ENCODE measurements at regions not wholly inside any gene's neighbourhood (a gene's known extent, or its start where the extent isn't known, plus 50 kb on each side); places are given as distances from the start of the nearest gene placed in this dataset.

DNA sequence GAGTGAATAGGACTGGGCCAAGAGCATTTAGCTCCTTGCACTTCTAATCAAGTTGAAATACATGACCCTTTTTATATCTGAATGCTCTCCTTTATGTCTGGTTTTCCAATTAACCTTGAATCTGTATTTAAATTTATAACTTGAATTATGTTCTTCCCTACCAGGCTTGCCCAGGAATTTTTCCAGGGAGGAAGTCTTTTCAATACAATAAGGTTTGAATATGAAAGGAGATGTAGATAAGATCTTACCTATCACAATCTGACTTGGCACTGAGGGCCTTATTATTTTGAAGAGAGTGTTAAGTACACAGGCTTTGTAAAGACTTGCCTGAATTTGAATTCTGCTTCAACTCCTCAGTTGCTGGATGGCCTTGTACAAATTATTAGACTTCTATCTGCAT, 555.7 kb downstream of the PCDH7 start:
- no peak for DNase-seq (ENCODE audit: low read depth)

DNA sequence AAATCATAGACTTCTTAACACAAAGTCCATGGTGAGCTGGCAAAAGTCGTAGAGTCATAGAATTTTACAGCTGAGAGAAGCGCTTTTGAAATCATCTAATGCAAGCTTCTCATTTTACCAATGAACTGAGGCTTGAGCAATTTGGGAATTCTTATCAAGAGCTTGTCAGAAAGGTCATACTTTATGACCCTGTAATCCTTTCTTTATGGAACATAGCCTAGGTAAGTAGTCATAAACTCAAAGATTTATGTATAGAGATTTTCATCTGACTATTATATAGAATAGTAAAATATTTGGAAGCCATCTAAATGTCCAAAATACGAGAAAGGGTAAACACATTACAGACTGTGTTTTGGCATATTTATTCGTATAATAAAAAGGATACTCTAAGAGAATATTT, 563.5 kb downstream of the PCDH7 start:
- no peak for DNase-seq (ENCODE audit: low read depth)

DNA sequence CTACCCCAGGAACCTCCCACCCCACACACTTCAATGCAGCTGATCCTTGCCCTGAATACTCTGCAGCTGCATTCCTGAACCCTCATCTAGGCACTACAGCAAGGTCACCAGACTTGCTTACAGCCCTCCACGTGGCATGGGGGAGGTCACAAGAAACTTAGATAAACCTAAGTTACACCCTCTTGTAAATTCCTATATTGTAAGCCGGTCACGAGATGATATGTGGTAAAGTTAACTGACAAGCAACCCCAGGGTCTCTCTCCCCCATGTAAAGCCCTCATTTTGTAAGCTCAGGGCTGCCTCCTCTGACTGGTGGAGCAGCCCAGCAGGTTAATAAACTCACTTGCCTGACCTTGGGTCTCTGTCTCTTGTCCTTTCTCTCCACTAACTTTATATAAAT, 570.7 kb downstream of the PCDH7 start:
- no peak for DNase-seq (ENCODE audit: low read depth)

DNA sequence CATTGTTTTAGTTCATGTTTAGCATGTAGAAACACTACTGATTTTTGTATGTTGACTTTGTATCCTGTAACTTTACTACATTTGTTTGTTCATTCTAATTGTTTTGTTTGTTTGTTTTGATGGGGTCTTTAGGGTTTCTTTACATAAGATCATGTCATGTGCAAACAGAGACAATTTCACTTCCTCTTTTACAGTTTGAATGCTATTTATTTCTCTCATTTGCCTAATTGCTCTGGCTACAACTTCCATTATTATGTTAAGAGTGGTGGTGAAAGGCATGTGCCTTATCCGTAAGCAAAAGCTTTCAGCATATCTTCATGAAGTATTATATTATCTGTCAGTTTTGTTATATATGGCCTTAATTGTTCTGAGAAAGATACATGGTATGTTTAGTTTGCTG, 571.1 kb downstream of the PCDH7 start:
- DNase-seq (ENCODE audit: low read depth) = no peak

DNA sequence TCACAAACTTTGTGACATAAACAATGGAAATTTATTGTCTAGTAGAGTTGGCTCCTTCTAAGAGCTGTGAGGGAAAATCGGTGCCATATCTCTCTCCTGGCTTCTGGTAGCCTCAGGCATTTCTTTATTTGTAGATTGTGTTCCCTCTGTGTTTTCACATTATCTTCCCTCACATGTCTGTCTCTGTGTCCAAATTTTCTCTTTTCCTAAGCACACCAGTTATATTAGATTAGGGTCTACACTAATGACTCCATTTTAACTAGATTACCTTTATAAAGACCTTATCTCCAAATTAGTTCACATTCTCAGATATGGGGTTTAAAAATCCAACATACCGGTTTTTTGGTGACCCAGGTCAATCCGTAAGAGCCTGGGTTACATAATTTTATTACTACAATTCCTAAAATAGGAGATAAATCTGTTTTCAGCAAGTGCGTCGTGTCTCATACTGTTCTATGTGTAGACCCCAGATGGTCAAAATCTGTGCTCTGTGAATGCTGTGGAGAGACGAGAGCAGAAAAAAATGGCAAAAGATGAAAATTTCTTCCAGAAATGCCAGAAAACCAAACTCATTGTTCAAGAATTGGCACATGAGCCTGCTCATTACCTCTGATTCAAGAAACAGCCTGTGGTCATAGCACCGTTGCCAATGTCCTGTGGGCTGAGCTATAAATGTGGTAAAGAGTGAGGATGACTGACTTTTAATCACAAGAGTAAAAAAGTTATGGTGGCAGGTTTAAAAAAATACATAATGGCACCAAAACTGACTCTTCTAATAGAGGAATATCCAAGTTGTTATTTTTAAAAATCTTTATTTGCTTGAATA, 574.7 kb downstream of the PCDH7 start:
- no peak for DNase-seq (ENCODE audit: low read depth)

DNA sequence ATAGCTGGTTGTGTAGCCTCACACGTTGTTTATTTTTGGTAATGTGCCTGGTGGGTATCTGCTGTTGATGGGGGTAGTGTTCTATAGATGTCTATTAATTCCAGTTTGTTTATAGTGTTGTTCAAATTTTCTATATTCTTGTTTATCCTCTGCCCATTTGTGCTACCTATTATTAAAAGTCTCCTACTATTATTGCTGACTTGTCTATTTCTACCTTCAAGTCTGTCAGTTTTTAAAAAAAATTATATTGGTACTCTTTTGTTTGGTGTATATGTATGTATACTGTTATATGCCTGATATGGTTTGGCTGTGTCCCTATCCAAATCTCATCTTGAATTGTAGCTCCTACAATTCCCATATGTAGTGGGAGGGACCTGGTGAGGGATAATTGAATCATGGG, 578.6 kb downstream of the PCDH7 start:
- no peak for DNase-seq (ENCODE audit: low read depth)

DNA sequence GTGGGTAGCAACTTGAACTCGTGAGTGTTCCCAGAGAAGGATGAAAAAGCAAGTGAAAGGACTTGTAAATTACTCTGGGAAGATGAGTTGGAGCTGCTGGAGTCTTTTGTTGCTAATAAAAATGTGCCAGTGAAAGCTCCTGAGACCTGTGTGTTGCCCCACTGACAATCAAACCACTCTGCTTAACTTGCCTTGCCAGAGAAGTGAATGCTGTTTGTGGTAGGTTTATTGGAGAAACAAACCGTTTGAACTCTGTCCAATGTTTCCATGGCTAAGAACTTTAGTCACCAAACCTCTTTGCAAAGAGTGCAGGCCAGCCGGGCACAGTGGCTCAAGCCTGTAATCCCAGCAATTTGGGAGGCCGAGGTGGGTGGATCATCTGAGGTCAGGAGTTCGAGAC, 586.9 kb downstream of the PCDH7 start:
- DNase-seq (ENCODE audit: low read depth) = no peak

DNA sequence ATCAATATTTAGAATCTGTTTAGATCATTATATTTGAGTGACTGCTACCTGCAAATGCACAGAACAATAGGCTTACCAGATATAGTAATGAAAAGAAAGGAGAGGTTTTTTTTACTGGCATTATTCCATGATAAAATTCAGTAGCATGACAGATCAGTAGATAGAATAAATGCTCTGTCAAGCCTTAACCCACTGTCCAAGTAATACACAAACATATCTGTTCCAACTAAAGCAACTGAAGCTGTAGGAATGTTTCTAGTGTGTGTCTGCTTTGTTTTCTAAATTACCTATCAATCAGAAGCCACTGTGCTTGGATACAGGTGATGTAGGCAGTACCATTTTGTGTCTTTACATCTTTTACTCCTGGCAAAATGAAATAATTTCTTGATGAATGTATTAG, 604.6 kb downstream of the PCDH7 start:
- DNase-seq (ENCODE audit: low read depth) = no peak

DNA sequence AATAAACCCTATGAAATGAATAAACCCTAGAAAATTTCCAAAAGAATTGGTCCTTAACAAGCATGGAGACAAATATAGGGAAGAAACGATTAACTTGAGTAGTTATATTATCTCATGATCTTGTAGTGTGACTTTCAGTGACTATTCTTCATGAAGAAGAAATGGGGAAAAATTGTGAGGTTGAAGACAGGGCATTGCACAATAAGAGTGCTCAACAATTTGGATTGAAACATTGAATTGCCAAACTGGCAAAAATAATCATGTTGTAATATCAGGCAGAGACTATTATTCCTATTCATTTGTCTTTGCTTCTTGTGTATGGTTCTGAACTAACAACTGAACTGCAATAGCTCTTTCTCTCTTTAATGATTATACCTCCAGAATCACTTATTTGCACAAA, 605.1 kb downstream of the PCDH7 start:
- DNase-seq (ENCODE audit: low read depth) = no peak

DNA sequence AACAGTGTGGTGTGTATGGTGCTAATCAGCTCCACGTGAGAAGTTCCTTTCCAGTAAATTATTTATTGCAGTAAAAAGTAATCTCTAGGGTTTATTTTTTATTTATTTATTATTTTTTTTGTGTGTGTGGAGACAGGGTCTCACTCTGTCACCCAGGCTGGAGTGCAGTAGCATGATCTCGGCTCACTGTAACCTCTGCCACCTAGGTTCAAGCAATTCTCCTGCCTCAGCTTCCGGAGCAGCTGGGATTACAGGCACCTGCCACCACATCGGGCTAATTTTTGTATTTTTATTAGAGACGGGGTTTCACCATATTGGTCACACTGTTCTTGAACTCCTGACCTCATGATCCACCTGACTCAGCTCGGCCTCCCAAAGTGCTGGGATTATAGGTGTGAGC, 606.9 kb downstream of the PCDH7 start:
- DNase-seq (ENCODE audit: low read depth) = no peak

DNA sequence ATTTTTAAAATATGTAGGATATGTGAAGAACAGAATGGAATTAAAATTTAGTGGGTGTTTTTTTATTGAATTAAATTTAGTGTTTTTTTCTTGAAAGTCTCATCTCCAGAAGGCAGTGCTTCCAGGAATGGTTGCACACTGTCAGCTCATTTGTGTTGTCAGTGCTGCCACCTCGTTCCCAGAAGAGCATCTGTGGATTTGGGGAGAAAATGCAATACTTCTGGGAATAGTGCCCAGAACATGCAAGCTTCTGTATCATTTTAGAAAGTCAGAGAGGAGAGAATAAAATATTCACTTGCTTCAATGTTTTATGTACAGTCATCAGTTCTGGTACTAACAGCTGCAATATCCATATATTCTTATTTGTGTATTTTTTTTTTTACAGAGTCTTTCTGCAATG, 608.8 kb downstream of the PCDH7 start:
- no peak for DNase-seq (ENCODE audit: low read depth)

DNA sequence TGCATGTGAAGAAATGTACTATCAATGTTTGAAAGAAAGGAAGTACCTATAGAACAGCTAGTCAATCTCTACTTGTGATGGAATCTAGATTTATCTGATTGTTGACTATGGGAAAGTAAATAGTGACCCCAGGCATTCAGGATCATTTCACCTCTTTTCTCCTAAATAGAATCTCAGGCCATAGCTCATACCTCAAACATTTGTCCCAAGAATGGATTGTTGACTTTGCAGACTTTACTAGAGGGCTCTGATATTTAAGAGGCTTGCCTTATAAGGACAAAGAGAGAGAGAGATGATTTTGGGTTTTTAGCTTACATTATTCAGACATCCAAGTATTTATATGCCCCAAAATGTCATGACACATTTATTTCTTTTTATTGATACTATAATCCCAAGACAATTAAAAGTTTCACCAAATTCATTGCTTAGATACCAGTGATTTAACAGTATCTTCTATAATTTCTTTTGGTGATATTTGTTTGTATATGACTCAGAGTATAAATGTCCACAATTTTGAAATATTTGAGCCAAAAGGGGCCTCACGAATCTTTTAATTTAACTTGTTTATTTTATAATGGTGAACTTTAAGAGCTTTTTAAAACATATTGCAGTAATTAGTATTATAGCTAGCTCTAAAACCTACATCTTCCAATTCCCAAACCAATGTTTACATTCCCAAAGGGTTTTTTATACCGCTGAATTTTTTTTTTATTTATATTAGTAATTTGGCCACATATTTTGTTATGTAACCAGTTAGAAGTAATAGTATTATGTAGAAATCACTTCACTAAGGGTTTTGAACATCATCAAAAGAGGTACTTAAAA, 614.1 kb downstream of the PCDH7 start:
- DNase-seq (ENCODE audit: low read depth) = no peak

DNA sequence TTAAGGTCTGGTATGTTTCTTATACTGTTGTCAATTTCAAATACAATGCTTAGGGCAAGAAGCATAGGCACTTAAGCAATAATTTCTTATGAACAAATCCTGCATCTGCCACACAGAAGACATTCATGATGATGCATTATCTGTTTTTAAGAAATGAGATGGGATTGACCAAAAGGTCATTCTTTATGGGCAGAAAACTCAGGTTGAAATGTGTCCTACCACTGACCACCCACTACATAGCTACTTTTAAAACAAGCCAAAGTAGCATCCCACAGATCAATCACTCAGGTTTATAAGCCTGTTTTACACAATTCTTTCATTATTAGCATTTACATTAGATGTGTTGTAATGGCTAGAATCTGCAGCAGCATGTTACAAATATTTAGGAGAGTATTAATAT, 617.8 kb downstream of the PCDH7 start:
- no peak for DNase-seq (ENCODE audit: low read depth)

DNA sequence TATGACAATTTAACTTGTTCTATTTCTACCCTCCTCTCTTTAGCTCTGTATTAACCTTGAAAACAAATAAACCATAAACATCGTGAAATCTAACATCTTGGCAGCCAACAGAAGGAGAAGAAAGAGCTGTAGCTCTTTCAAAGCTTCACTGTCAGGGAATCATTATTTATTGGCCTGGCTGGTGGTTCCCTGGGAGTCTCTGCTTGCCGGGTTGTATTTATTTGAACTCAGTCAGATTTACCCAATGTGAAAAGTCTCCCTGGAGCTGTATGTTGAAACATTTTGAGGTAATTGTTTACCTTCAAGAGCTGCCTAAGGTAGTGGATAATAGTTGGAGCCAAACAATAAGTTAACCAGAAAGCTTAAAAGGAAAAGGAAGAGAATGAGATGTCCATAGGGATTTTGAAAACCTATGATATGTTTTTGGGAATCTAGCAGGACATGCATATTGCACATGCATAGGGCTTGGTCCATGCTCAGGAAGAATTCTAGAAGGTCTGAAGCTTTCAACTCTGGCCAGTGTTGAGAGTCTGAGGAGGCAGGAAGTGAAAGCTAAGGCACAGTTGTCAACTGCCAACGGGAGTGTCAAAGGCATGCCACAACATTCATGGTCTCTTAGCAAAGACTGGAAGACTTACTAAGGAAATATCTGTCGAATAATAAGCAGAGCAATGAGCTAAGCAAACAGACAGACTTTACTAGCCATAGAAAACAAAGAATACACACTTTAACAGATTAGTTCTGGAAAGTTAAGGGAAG, 621.6 kb downstream of the PCDH7 start:
- DNase-seq (ENCODE audit: low read depth) = no peak

DNA sequence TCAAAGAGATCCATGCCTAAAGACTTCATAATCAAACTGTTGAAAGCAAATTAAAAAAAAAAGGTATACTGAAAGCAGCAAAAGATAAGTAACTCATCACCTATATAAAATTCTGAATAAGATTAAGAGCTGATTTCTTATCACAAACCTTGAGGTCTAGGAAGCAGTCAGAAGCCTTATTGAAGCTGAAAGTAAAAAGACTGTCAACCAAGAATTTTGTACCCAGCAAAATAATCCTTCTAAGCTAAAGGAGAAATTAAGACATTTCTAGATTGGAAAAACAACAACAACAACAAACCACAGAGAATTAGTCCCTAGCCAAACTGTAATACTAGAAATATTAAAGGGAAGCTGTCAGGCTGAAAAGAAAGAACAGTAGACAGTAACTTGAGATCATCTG, 622.9 kb downstream of the PCDH7 start:
- no peak for DNase-seq (ENCODE audit: low read depth)

DNA sequence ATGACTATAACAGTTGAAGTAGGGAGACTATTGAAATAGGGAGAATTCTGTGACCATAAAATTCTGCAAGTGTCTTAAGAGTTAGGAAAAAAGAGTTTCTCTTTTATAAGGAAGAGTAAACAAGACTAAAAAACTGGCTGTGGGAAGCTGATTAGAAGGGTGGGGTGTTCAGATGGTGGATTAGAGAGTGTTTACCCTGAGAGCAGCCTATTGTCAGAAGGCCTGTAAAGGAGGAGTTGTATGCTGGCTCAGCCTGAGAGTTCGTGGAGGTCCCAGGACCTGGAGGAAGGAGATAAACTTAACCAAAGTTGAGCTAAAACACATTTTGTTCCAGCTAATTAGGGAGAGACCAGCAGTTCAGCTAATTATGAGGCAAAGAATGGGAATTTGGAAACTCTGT, 629.7 kb downstream of the PCDH7 start:
- DNase-seq (ENCODE audit: low read depth) = no peak

DNA sequence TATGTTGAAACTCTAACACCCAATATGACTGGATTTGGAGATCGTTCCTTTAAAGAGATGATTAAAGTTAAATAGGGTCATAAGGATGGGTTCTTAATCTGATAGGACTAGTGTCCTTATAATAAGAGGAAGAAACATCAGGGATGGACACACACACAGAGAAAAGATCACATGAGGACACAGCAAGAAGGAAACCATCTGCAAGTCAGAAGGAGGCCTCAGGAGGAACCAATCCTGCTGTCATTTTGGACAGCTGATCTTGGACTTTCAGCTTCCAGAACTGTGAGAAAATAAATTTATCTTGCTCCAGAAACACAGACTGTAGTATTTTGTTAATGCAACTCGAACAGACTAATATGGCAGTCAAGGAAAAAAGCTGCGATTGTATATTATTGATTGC, 631.5 kb downstream of the PCDH7 start:
- no peak for DNase-seq (ENCODE audit: low read depth)

DNA sequence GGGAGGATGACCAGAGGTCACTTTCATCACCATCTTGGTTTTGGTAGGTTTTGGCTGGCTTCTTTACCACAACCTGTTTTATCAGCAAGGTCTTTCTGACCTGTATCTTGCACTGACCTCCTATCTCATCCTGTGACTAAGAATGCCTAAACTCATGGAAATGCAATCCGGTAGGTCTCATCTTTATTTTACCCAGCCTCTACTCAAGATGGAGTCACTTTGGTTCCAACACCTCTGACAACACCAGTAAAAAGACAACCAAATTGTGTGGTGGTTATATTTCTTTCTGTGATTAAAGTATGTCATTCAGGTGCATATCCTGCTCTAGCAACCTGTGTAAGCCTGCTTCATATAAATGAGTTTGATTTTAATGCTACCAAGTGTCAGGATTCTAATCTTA, 636.7 kb downstream of the PCDH7 start:
- DNase-seq (ENCODE audit: low read depth) = no peak

DNA sequence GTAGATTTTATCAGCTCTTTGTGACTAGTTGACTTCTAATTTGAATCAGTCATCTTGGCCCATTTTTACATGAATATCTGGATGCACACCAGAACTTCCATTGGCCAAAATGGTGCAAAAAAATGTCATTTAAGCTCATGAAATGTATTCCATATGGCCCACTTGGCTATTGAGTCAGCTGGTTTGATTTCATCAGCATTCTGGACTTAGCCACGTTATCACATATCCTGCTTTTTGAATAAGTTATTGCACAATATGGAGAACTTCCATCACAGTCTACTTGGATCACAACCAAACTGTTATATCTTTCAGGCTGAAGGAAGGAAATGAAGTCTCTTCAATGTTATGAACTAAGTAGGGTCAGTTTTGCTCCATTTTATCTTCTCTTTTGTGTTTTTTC, 640.6 kb downstream of the PCDH7 start:
- no peak for DNase-seq (ENCODE audit: low read depth)

DNA sequence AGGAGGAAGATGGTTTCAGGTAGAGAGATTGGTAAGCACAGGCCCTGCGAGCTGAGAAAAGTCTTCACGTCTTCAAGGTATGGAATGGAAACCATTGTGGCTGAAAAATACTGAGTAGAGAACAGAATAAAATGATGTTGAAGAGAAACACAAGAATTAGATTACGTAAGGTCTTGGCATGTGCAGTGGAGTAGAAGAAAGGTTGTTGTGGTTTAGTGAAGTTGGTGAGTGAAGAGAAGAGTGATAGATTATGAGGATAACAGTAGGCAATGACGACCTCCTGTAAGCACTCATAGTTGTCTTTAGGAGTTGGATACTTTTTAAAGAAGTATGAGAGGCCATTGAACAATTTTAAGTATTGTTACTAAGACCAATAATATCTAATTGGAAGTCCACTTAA, 642.6 kb downstream of the PCDH7 start:
- DNase-seq (ENCODE audit: low read depth) = no peak

DNA sequence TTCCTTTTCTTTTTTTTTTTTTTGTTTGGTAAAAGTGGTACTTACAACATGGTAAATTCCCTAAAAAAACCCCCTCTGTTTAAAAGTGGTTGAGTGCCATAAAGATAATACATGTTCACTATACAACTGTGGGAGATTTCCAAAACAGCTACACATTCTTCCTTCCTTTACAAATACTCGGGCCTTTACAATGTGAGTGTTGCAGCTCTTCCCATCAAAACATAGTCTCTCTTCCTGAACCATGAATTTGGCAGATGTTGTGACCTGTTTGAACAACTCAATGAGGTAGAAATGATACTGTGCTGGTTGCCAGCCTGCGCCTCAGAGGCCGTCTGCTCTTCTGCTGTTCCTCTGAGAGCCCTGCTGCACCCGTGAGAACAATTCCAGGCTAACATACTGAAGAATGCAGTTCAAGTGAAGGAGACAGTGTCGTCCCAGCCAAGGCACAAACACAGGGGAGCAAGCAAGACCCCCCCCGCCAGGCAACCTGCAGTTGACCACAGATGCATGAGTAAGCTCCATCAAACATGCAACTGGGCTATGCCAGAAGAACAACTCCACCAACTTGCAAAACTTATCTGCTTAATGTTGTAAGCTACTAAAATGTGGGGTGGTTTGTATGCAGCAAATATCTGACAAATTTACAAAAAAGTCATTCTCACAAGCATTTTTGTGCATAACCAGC, 645.0 kb downstream of the PCDH7 start:
- DNase-seq (ENCODE audit: low read depth) = no peak

DNA sequence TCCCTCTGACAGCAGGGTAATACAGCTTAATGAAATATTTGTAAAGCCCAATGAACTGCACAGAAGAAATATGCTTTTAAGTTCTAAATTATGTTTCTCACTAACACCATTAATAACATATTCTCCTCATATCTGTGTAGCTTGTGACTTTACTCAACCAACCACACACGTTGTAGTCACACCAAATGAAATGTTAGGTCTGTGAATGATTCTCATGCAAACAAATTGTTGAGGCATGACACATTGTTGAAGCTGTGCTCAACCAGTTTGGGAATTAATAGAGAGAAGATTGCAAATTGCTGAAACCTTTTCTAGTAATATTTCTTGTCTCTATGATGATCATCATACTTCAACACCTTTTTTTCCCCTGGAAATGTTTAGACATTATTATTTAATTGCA, 645.9 kb downstream of the PCDH7 start:
- no peak for DNase-seq (ENCODE audit: low read depth)

Measured in EH (cell line).